ENCODE measurements at regions not wholly inside any gene's neighbourhood (a gene's known extent, or its start where the extent isn't known, plus 50 kb on each side); places are given as distances from the start of the nearest gene placed in this dataset.

- Histone ChIP-seq H3K4me3 (no peak overlapping the region), H3K9me3 (ENCODE audit: low read depth, low read length) (no peaks in the 10 kb centered on the region), H3K9ac (ENCODE audit: insufficient read length) (no peak overlapping the region), H3K27ac (no peak overlapping the region), H3K36me3 (ENCODE audit: insufficient read depth, low read length) (no peaks in the 10 kb centered on the region)
- TF ChIP-seq EZH2 (IDR thresholded peaks at IDR 0.05) = no peak
- no peak for TF ChIP-seq POLR2AphosphoS5 (IDR thresholded peaks at IDR 0.05; ENCODE audit: borderline replicate concordance, low read depth, low read length)
- TF ChIP-seq FOXP2 (optimal IDR thresholded peaks at IDR 0.05; ENCODE audit: control extremely low read depth, extremely low read length, insufficient read depth) = no peak
- DNase-seq (ENCODE audit: low read depth, low spot score) = no peak
These were observed 869.6 kb upstream of the ADGRL2 start for GRCh38 chr1:80931178-80931577.

GRCh38 chr1:80929868-80930508, 870.7 kb upstream of the ADGRL2 start:
- DNase-seq (ENCODE audit: low read depth, low spot score) = no peak
- Histone ChIP-seq H3K9me3 (ENCODE audit: low read depth, low read length) (no peaks in the 10 kb centered on the region), H3K9ac (ENCODE audit: insufficient read length) (no peak overlapping the region), H3K27ac (no peak overlapping the region), H3K36me3 (ENCODE audit: insufficient read depth, low read length) (no peaks in the 10 kb centered on the region), H3K4me3 (no peak overlapping the region)
- no peak for TF ChIP-seq FOXP2 (optimal IDR thresholded peaks at IDR 0.05; ENCODE audit: control extremely low read depth, extremely low read length, insufficient read depth)
- no peak for TF ChIP-seq POLR2AphosphoS5 (IDR thresholded peaks at IDR 0.05; ENCODE audit: borderline replicate concordance, low read depth, low read length)
- no peak for TF ChIP-seq EZH2 (IDR thresholded peaks at IDR 0.05)

GRCh38 chr1:80926531-80926930, 874.2 kb upstream of the ADGRL2 start:
- no peak overlapping the region for H3K27ac ChIP-seq
- no peak for TF ChIP-seq FOXP2 (optimal IDR thresholded peaks at IDR 0.05; ENCODE audit: control extremely low read depth, extremely low read length, insufficient read depth)
- no peak for TF ChIP-seq EZH2 (IDR thresholded peaks at IDR 0.05)
- TF ChIP-seq POLR2AphosphoS5 (IDR thresholded peaks at IDR 0.05; ENCODE audit: borderline replicate concordance, low read depth, low read length) = no peak
- no peaks in the 10 kb centered on the region for H3K9me3 ChIP-seq (ENCODE audit: low read depth, low read length)
- no peaks in the 10 kb centered on the region for H3K36me3 ChIP-seq (ENCODE audit: insufficient read depth, low read length)
- no peak for DNase-seq (ENCODE audit: low read depth, low spot score)
- H3K9ac ChIP-seq (ENCODE audit: insufficient read length) = no peak overlapping the region
- no peak overlapping the region for H3K4me3 ChIP-seq

GRCh38 chr1:80925130-80925805, 875.5 kb upstream of the ADGRL2 start:
- Histone ChIP-seq H3K9ac (ENCODE audit: insufficient read length) (no peak overlapping the region), H3K9me3 (ENCODE audit: low read depth, low read length) (no peaks in the 10 kb centered on the region), H3K27ac (no peak overlapping the region), H3K4me3 (no peak overlapping the region), H3K36me3 (ENCODE audit: insufficient read depth, low read length) (no peaks in the 10 kb centered on the region)
- no peak for TF ChIP-seq POLR2AphosphoS5 (IDR thresholded peaks at IDR 0.05; ENCODE audit: borderline replicate concordance, low read depth, low read length)
- no peak for TF ChIP-seq FOXP2 (optimal IDR thresholded peaks at IDR 0.05; ENCODE audit: control extremely low read depth, extremely low read length, insufficient read depth)
- TF ChIP-seq EZH2 (IDR thresholded peaks at IDR 0.05) = no peak
- DNase-seq (ENCODE audit: low read depth, low spot score) = no peak

DNA sequence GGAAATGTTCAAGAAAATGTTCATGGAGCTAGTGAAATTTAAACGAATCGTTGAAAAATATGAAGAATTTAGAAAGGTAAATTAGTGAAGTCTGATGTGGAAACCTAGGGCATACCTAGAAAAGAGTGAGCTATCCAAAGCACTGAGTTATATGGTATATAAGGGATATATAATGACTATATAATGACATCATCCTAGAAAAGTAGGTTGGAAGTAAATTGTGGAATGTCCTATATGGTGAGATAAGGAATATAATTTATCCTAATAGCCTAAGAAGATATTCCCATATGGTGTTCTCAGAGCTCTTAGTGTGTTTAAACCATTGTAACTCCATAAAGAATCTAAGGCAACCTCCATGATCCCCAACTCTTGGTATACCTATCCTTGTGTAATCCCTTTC, 876.4 kb upstream of the ADGRL2 start:
- TF ChIP-seq POLR2AphosphoS5 (IDR thresholded peaks at IDR 0.05; ENCODE audit: borderline replicate concordance, low read depth, low read length) (no peak), FOXP2 (optimal IDR thresholded peaks at IDR 0.05; ENCODE audit: control extremely low read depth, extremely low read length, insufficient read depth) (no peak), EZH2 (IDR thresholded peaks at IDR 0.05) (no peak)
- Histone ChIP-seq H3K9ac (ENCODE audit: insufficient read length) (no peak overlapping the region), H3K4me3 (no peak overlapping the region), H3K9me3 (ENCODE audit: low read depth, low read length) (no peaks in the 10 kb centered on the region), H3K27ac (no peak overlapping the region), H3K36me3 (ENCODE audit: insufficient read depth, low read length) (no peaks in the 10 kb centered on the region)
- DNase-seq (ENCODE audit: low read depth, low spot score) = no peak

DNA sequence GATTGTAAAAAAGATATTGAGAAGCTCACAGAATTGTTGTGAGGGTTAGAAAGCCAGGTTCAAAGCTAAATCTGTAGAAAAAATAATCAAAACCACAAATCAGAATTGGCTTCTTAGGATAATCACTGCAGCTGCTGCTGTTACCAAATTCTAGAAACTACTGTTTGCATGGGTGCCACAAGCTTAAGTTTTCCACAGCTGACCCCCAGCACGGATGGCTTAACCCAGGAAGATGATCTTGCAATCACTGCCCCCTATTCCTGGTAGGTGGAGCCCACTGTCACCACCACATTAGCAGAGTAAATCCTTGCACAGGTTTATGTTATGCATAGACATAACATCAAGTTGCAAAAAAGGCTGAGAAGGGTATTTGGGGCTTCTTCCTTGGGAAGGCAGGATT, 877.8 kb upstream of the ADGRL2 start:
- no peaks in the 10 kb centered on the region for H3K36me3 ChIP-seq (ENCODE audit: insufficient read depth, low read length)
- no peak overlapping the region for H3K27ac ChIP-seq
- no peak overlapping the region for H3K4me3 ChIP-seq
- H3K9ac ChIP-seq (ENCODE audit: insufficient read length) = no peak overlapping the region
- TF ChIP-seq POLR2AphosphoS5 (IDR thresholded peaks at IDR 0.05; ENCODE audit: borderline replicate concordance, low read depth, low read length) = no peak
- no peak for TF ChIP-seq FOXP2 (optimal IDR thresholded peaks at IDR 0.05; ENCODE audit: control extremely low read depth, extremely low read length, insufficient read depth)
- no peak for TF ChIP-seq EZH2 (IDR thresholded peaks at IDR 0.05)
- DNase-seq (ENCODE audit: low read depth, low spot score) = no peak
- no peaks in the 10 kb centered on the region for H3K9me3 ChIP-seq (ENCODE audit: low read depth, low read length)

- Histone ChIP-seq H3K4me3 (no peak overlapping the region), H3K9me3 (ENCODE audit: low read depth, low read length) (no peaks in the 10 kb centered on the region), H3K9ac (ENCODE audit: insufficient read length) (no peak overlapping the region), H3K36me3 (ENCODE audit: insufficient read depth, low read length) (no peaks in the 10 kb centered on the region), H3K27ac (no peak overlapping the region)
- DNase-seq (ENCODE audit: low read depth, low spot score) = no peak
- TF ChIP-seq EZH2 (IDR thresholded peaks at IDR 0.05) = no peak
- TF ChIP-seq FOXP2 (optimal IDR thresholded peaks at IDR 0.05; ENCODE audit: control extremely low read depth, extremely low read length, insufficient read depth) = no peak
- no peak for TF ChIP-seq POLR2AphosphoS5 (IDR thresholded peaks at IDR 0.05; ENCODE audit: borderline replicate concordance, low read depth, low read length)
These were observed 881.3 kb upstream of the ADGRL2 start for GRCh38 chr1:80919426-80919825.

DNA sequence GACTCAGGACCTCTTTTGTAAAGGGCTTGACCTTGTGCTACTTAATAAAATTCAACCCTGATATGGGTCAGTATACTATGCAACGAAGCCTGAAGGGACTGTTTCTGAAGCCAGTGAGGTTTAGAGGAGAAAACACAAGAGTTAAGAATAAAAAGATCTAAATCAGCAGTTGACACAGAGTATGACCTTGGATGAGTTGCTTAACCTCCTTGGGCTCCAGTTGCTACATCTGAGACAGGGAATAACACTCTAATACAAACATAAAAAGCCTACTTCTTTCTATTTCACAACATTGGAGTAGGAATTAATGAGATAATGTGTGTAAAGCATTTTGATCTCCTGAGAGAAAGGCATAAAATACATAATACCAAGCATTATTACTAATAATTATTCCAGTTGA, 882.4 kb upstream of the ADGRL2 start:
- Histone ChIP-seq H3K9me3 (ENCODE audit: low read depth, low read length) (no peaks in the 10 kb centered on the region), H3K36me3 (ENCODE audit: insufficient read depth, low read length) (no peaks in the 10 kb centered on the region), H3K27ac (no peak overlapping the region), H3K4me3 (no peak overlapping the region), H3K9ac (ENCODE audit: insufficient read length) (no peak overlapping the region)
- TF ChIP-seq FOXP2 (optimal IDR thresholded peaks at IDR 0.05; ENCODE audit: control extremely low read depth, extremely low read length, insufficient read depth) = no peak
- TF ChIP-seq EZH2 (IDR thresholded peaks at IDR 0.05) = no peak
- no peak for TF ChIP-seq POLR2AphosphoS5 (IDR thresholded peaks at IDR 0.05; ENCODE audit: borderline replicate concordance, low read depth, low read length)
- no peak for DNase-seq (ENCODE audit: low read depth, low spot score)

Data from SK-N-MC (cell line).